CD4-positive, alpha-beta memory T cell (primary cell): ENCODE measurements at regions not wholly inside any gene's neighbourhood (a gene's known extent, or its start where the extent isn't known, plus 50 kb on each side); places are given as distances from the start of the nearest gene placed in this dataset.

Source experiments
- CTCF ChIA-PET: fragments of 350-600 bp; sonication (Branson Sonifier 250); formaldehyde crosslinking; loops from one replicate; lab custom pipeline; 2021; ENCODE audit warnings: inconsistent platforms; ENCODE audit not compliant: partially characterized antibody; lab: Charles Lee
- POLR2A ChIA-PET: fragments of 350-600 bp; sonication (Branson Sonifier 250); formaldehyde crosslinking; loops from one replicate; lab custom pipeline; 2021; ENCODE audit not compliant: partially characterized antibody; lab: Charles Lee
- DNase-seq, 5 donors: peaks; one replicate each; pipeline versions ENCODE4 v3.0.0 to v3.0.0-alpha.2; 2020 to 2022; ENCODE audit warnings: mixed read lengths in 1 of 5
- H3K27ac ChIP-seq: one replicate; pipeline ENCODE4 v1.7.0; 2013; ENCODE audit warnings: low read depth, low read length
- H3K27me3 ChIP-seq: 2 replicates; pipeline ENCODE4 v1.7.0; 2013; ENCODE audit warnings: mild to moderate bottlenecking, low read length, moderate library complexity; ENCODE audit not compliant: insufficient read depth
- H3K36me3 ChIP-seq: 2 replicates; pipeline ENCODE4 v1.7.0; 2013; ENCODE audit warnings: mild to moderate bottlenecking, low read length, moderate library complexity; ENCODE audit not compliant: insufficient read depth
- H3K4me1 ChIP-seq: 2 replicates; pipeline ENCODE4 v1.7.0; 2013; ENCODE audit warnings: mild to moderate bottlenecking, low read length, moderate library complexity; ENCODE audit not compliant: insufficient read depth
- H3K4me3 ChIP-seq, 2 donors: one replicate each; pipeline ENCODE4 v1.7.0; 2013; ENCODE audit warnings: low read length in 2 of 2, mild to moderate bottlenecking in 1 of 2
- H3K9me3 ChIP-seq, 2 donors: one replicate each; pipeline ENCODE4 v1.7.0; 2013; ENCODE audit warnings: low read length in 2 of 2, control low read depth in 1 of 2; ENCODE audit not compliant: control insufficient read depth in 1 of 2
- H3K27ac Mint-ChIP-seq, 7 donors: one replicate each; pipeline ENCODE4 v1.8.0; 2020 to 2021; ENCODE audit warnings: mixed read lengths in 7 of 7, mild to moderate bottlenecking in 6 of 7, inconsistent platforms in 3 of 7, moderate library complexity in 3 of 7
- H3K27me3 Mint-ChIP-seq, 2 donors: one replicate each; pipeline ENCODE4 v1.8.0; 2020 to 2021; ENCODE audit warnings: mixed read lengths in 2 of 2
- H3K36me3 Mint-ChIP-seq, 2 donors: one replicate each; pipeline ENCODE4 v1.8.0; 2020 to 2021; ENCODE audit warnings: mixed read lengths in 2 of 2, inconsistent platforms in 1 of 2, mild to moderate bottlenecking in 1 of 2
- H3K4me1 Mint-ChIP-seq, 4 donors: one replicate each; pipeline ENCODE4 v1.8.0; 2020 to 2021; ENCODE audit warnings: mixed read lengths in 4 of 4, mild to moderate bottlenecking in 1 of 4
- H3K4me3 Mint-ChIP-seq, 8 donors: one replicate each; pipeline ENCODE4 v1.8.0; 2020 to 2021; ENCODE audit warnings: mixed read lengths in 8 of 8, mild to moderate bottlenecking in 7 of 8, moderate library complexity in 6 of 8, inconsistent platforms in 3 of 8
- H3K9me3 Mint-ChIP-seq, 8 donors: one replicate each; pipeline ENCODE4 v1.8.0; 2020 to 2021; ENCODE audit warnings: mixed read lengths in 8 of 8, mild to moderate bottlenecking in 5 of 8, inconsistent platforms in 3 of 8, moderate library complexity in 1 of 8
- intact Hi-C: fragments of 100-400 bp; cut with micrococcal nuclease; formaldehyde crosslinking; loops from one replicate; pipeline ENCODE4 v1.15.1; 2023

- POLR2A ChIA-PET, result no interaction called here
- H3K4me3 Mint-ChIP-seq, result no peak overlapping the region
- Histone ChIP-seq H3K36me3 (no peaks in the 10 kb centered on the region), H3K27me3 (no peaks in the 10 kb centered on the region), H3K4me1 (no peaks in the 10 kb centered on the region), H3K27ac (no peak overlapping the region), H3K4me3 (no peak overlapping the region), H3K9me3 (peaks cover 0 to 14% of the 10 kb centered on the region in 2 donors)
- no peaks in the 10 kb centered on the region for H3K4me1 Mint-ChIP-seq
- CTCF ChIA-PET, result no interaction called here
- H3K27me3 Mint-ChIP-seq, result no peaks in the 10 kb centered on the region
- no peak for DNase-seq
- peaks cover 0 to 26% (median 8%) of the 10 kb centered on the region in 8 donors for H3K9me3 Mint-ChIP-seq
- H3K27ac Mint-ChIP-seq, result no peak overlapping the region
- intact Hi-C loops, result no loop called here
- H3K36me3 Mint-ChIP-seq, result no peaks in the 10 kb centered on the region
Measured at GRCh38 chr14:26170885-26171284, 426.9 kb downstream of the NOVA1 start.

- no peaks in the 10 kb centered on the region for H3K36me3 ChIP-seq
- no peak overlapping the region for H3K27ac ChIP-seq
- ChIA-PET POLR2A (no interaction called here), CTCF (no interaction called here)
- H3K4me3 ChIP-seq, result no peak overlapping the region
- no peaks in the 10 kb centered on the region for H3K36me3 Mint-ChIP-seq
- no peaks in the 10 kb centered on the region for H3K27me3 Mint-ChIP-seq
- peaks cover 7 to 40% (median 27%) of the 10 kb centered on the region in 8 donors for H3K9me3 Mint-ChIP-seq
- H3K27me3 ChIP-seq, result no peaks in the 10 kb centered on the region
- no peaks in the 10 kb centered on the region for H3K9me3 ChIP-seq
- H3K27ac Mint-ChIP-seq, result no peak overlapping the region
- DNase-seq, result no peak
- H3K4me1 ChIP-seq, result no peaks in the 10 kb centered on the region
- H3K4me3 Mint-ChIP-seq, result no peak overlapping the region
- intact Hi-C loops, result no loop called here
- no peaks in the 10 kb centered on the region for H3K4me1 Mint-ChIP-seq
Measured at GRCh38 chr14:26163761-26164160, 434.1 kb downstream of the NOVA1 start.

GRCh38 chr14:26157517-26157916 lies 440.3 kb downstream of the NOVA1 start:
- H3K4me3 ChIP-seq, result no peak overlapping the region
- POLR2A ChIA-PET, result no interaction called here
- H3K27me3 ChIP-seq, result no peaks in the 10 kb centered on the region
- CTCF ChIA-PET, result no interaction called here
- no peaks in the 10 kb centered on the region for H3K36me3 ChIP-seq
- no peak overlapping the region for H3K27ac ChIP-seq
- no peak for DNase-seq
- no peaks in the 10 kb centered on the region for H3K4me1 Mint-ChIP-seq
- no peaks in the 10 kb centered on the region for H3K27me3 Mint-ChIP-seq
- H3K4me3 Mint-ChIP-seq, result no peak overlapping the region
- H3K4me1 ChIP-seq, result no peaks in the 10 kb centered on the region
- intact Hi-C loops, result no loop called here
- H3K36me3 Mint-ChIP-seq, result no peaks in the 10 kb centered on the region
- peaks cover 3 to 45% (median 37%) of the 10 kb centered on the region in 8 donors for H3K9me3 Mint-ChIP-seq
- H3K27ac Mint-ChIP-seq, result no peak overlapping the region
- peaks cover 0 to 7% of the 10 kb centered on the region in 2 donors for H3K9me3 ChIP-seq

- POLR2A ChIA-PET, result no interaction called here
- Mint-ChIP-seq H3K27ac (no peak overlapping the region), H3K27me3 (no peaks in the 10 kb centered on the region), H3K9me3 (peaks cover 0 to 25% (median 14%) of the 10 kb centered on the region in 8 donors), H3K4me1 (no peaks in the 10 kb centered on the region), H3K36me3 (no peaks in the 10 kb centered on the region), H3K4me3 (no peak overlapping the region)
- no peaks in the 10 kb centered on the region for H3K27me3 ChIP-seq
- H3K9me3 ChIP-seq, result no peaks in the 10 kb centered on the region
- intact Hi-C loops, result no loop called here
- no peak overlapping the region for H3K4me3 ChIP-seq
- H3K4me1 ChIP-seq, result no peaks in the 10 kb centered on the region
- H3K36me3 ChIP-seq, result no peaks in the 10 kb centered on the region
- CTCF ChIA-PET, result no interaction called here
- H3K27ac ChIP-seq, result no peak overlapping the region
- no peak for DNase-seq
Measured at GRCh38 chr14:26143057-26143456, 454.8 kb downstream of the NOVA1 start.

- Mint-ChIP-seq H3K4me3 (no peak overlapping the region), H3K9me3 (peaks cover 5 to 35% (median 14%) of the 10 kb centered on the region in 8 donors), H3K4me1 (no peaks in the 10 kb centered on the region), H3K27me3 (no peaks in the 10 kb centered on the region), H3K36me3 (peaks cover 0 to 3% of the 10 kb centered on the region in 2 donors), H3K27ac (no peak overlapping the region)
- Histone ChIP-seq H3K27ac (no peak overlapping the region), H3K27me3 (no peaks in the 10 kb centered on the region), H3K4me1 (no peaks in the 10 kb centered on the region), H3K36me3 (no peaks in the 10 kb centered on the region), H3K9me3 (no peaks in the 10 kb centered on the region), H3K4me3 (no peak overlapping the region)
- intact Hi-C loops, result no loop called here
- no peak for DNase-seq
- ChIA-PET CTCF (no interaction called here), POLR2A (no interaction called here)
Measured at GRCh38 chr14:26138764-26139445, 458.9 kb downstream of the NOVA1 start.

GRCh38 chr14:26137161-26137560 lies 460.7 kb downstream of the NOVA1 start:
- Mint-ChIP-seq H3K4me3 (no peak overlapping the region), H3K27ac (no peak overlapping the region), H3K27me3 (no peaks in the 10 kb centered on the region), H3K4me1 (no peaks in the 10 kb centered on the region), H3K9me3 (peaks cover 5 to 32% (median 18%) of the 10 kb centered on the region in 8 donors), H3K36me3 (peaks cover 0 to 3% of the 10 kb centered on the region in 2 donors)
- Histone ChIP-seq H3K36me3 (no peaks in the 10 kb centered on the region), H3K27me3 (no peaks in the 10 kb centered on the region), H3K4me3 (no peak overlapping the region), H3K9me3 (no peaks in the 10 kb centered on the region), H3K27ac (no peak overlapping the region), H3K4me1 (no peaks in the 10 kb centered on the region)
- CTCF ChIA-PET, result no interaction called here
- no peak for DNase-seq
- intact Hi-C loops, result no loop called here
- POLR2A ChIA-PET, result no interaction called here

- H3K4me3 ChIP-seq, result no peak overlapping the region
- no peaks in the 10 kb centered on the region for H3K9me3 ChIP-seq
- POLR2A ChIA-PET, result no interaction called here
- no peaks in the 10 kb centered on the region for H3K36me3 ChIP-seq
- DNase-seq, result no peak
- no peaks in the 10 kb centered on the region for H3K27me3 Mint-ChIP-seq
- H3K27me3 ChIP-seq, result no peaks in the 10 kb centered on the region
- no peaks in the 10 kb centered on the region for H3K4me1 ChIP-seq
- H3K27ac ChIP-seq, result no peak overlapping the region
- peaks cover 0 to 3% of the 10 kb centered on the region in 2 donors for H3K36me3 Mint-ChIP-seq
- H3K4me1 Mint-ChIP-seq, result no peaks in the 10 kb centered on the region
- H3K4me3 Mint-ChIP-seq, result no peak overlapping the region
- H3K27ac Mint-ChIP-seq, result no peak overlapping the region
- H3K9me3 Mint-ChIP-seq, result peaks cover 0 to 28% (median 12%) of the 10 kb centered on the region in 8 donors
- intact Hi-C loops, result no loop called here
- CTCF ChIA-PET, result no interaction called here
Measured at GRCh38 chr14:26132061-26132645, 465.7 kb downstream of the NOVA1 start.
